ENCODE measurements at regions not wholly inside any gene's neighbourhood (a gene's known extent, or its start where the extent isn't known, plus 50 kb on each side); places are given as distances from the start of the nearest gene placed in this dataset.

- TF ChIP-seq CTCF (IDR thresholded peaks at IDR 0.05) = no peak
- no peaks in the 10 kb centered on the region for H3K36me3 Mint-ChIP-seq (ENCODE audit: low read depth)
- no peak for DNase-seq
- peaks cover 25% of the 10 kb centered on the region for H3K9me3 Mint-ChIP-seq
- no peaks in the 10 kb centered on the region for H3K27me3 Mint-ChIP-seq (ENCODE audit: insufficient read depth)
- peaks cover 6% of the 10 kb centered on the region; the same call in 1 of the 2 replicates for H3K4me1 Mint-ChIP-seq (ENCODE audit: low read depth)
- H3K27ac Mint-ChIP-seq = no peak overlapping the region
- H3K4me3 Mint-ChIP-seq = no peak overlapping the region
Measured at GRCh38 chr13:67298297-67298696, 68.2 kb upstream of the PCDH9 start.

- Mint-ChIP-seq H3K27me3 (ENCODE audit: insufficient read depth) (no peaks in the 10 kb centered on the region), H3K36me3 (ENCODE audit: low read depth) (no peaks in the 10 kb centered on the region), H3K4me3 (no peak overlapping the region), H3K4me1 (ENCODE audit: low read depth) (peaks cover 6% of the 10 kb centered on the region; the same call in 1 of the 2 replicates), H3K27ac (no peak overlapping the region), H3K9me3 (peaks cover 17% of the 10 kb centered on the region)
- TF ChIP-seq CTCF (IDR thresholded peaks at IDR 0.05) = no peak
- no peak for DNase-seq
Measured at GRCh38 chr13:67296511-67296910, 66.4 kb upstream of the PCDH9 start.

DNA sequence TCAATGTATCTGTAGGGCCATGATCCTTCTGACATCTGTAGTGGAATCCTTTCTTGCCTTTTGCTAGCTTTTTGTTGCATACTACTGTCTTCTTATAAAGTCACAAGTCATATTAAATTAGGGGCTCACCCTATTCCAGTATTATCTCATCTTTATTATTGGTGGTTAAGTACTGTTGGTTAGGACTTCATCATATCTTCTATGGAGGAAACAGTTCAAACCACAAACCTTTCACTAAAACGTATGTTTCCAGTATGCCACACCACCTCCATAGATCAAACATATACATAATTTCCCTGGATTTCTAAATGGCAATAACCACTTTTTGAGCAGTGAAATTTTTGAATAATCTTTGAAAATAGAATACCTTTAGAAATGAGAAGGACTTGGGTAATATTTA, 62.8 kb upstream of the PCDH9 start:
- TF ChIP-seq CTCF (IDR thresholded peaks at IDR 0.05) = no peak
- no peak for DNase-seq
- H3K27me3 Mint-ChIP-seq (ENCODE audit: insufficient read depth) = no peaks in the 10 kb centered on the region
- peaks cover 7% of the 10 kb centered on the region; the same call in 1 of the 2 replicates for H3K9me3 Mint-ChIP-seq
- H3K4me1 Mint-ChIP-seq (ENCODE audit: low read depth) = no peaks in the 10 kb centered on the region
- H3K27ac Mint-ChIP-seq = no peak overlapping the region
- no peaks in the 10 kb centered on the region for H3K36me3 Mint-ChIP-seq (ENCODE audit: low read depth)
- no peak overlapping the region for H3K4me3 Mint-ChIP-seq

DNA sequence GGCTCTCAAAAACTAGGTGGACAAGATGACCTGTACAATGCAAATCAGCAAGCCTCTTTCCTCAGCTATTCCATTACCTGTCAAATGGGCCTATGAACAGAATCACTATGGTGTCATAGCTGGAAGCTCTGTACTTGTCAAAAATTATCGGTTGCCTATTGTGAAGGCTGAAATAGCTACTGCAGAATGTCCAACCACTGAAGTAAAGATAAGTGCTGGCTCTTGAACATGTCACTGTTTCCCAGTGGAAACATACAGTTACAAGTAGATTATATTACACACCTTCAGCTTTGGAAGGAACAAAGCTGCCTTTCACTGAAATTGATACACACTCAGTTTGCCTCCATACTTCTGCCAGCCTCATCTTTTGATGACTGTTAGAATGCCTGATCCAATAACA, 55.5 kb upstream of the PCDH9 start:
- H3K27ac Mint-ChIP-seq = no peak overlapping the region
- no peak for TF ChIP-seq CTCF (IDR thresholded peaks at IDR 0.05)
- H3K4me1 Mint-ChIP-seq (ENCODE audit: low read depth) = no peaks in the 10 kb centered on the region
- H3K36me3 Mint-ChIP-seq (ENCODE audit: low read depth) = no peaks in the 10 kb centered on the region
- H3K27me3 Mint-ChIP-seq (ENCODE audit: insufficient read depth) = no peaks in the 10 kb centered on the region
- no peak for DNase-seq
- peaks cover 14% of the 10 kb centered on the region; the same call in 1 of the 2 replicates for H3K9me3 Mint-ChIP-seq
- no peak overlapping the region for H3K4me3 Mint-ChIP-seq

GRCh38 chr13:67283637-67284036, 53.5 kb upstream of the PCDH9 start:
- Mint-ChIP-seq H3K4me1 (ENCODE audit: low read depth) (no peaks in the 10 kb centered on the region), H3K27me3 (ENCODE audit: insufficient read depth) (no peaks in the 10 kb centered on the region), H3K27ac (no peak overlapping the region), H3K36me3 (ENCODE audit: low read depth) (no peaks in the 10 kb centered on the region), H3K9me3 (peaks cover 14% of the 10 kb centered on the region; the same call in 1 of the 2 replicates), H3K4me3 (no peak overlapping the region)
- no peak for TF ChIP-seq CTCF (IDR thresholded peaks at IDR 0.05)
- DNase-seq = no peak

DNA sequence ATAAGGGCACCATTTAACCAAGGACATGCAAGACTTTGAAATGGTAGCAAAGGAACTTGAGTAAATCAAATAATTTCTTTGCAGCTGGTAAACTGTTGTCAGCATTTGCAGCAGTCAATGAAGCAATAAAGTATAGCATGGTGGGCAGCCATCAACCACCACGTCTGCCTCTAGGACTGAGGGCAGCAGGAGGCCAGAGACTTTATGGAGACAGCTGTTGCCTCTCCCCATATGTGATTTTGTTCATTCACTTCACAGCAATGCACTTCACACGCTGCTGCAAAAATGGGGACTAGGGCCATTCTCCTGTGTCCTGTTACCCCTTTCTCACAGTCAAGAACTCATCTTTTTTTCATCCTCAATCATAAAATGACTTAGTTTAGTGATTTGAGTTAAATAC, 51.3 kb upstream of the PCDH9 start:
- H3K27me3 Mint-ChIP-seq (ENCODE audit: insufficient read depth) = no peaks in the 10 kb centered on the region; the same call in 1 of the 2 replicates
- H3K4me1 Mint-ChIP-seq (ENCODE audit: low read depth) = no peaks in the 10 kb centered on the region; the same call in 1 of the 2 replicates
- no peaks in the 10 kb centered on the region for H3K36me3 Mint-ChIP-seq (ENCODE audit: low read depth)
- no peak for DNase-seq
- no peak overlapping the region for H3K4me3 Mint-ChIP-seq
- no peak overlapping the region for H3K27ac Mint-ChIP-seq
- no peak for TF ChIP-seq CTCF (IDR thresholded peaks at IDR 0.05)
- peaks cover 10% of the 10 kb centered on the region; the same call in 1 of the 2 replicates for H3K9me3 Mint-ChIP-seq
